Tibial nerve (tissue), 4 donors: ENCODE measurements at regions not wholly inside any gene's neighbourhood (a gene's known extent, or its start where the extent isn't known, plus 50 kb on each side); places are given as distances from the start of the nearest gene placed in this dataset.

Source experiments
- DNase-seq, 2 donors: peaks; one replicate each; pipeline ENCODE4 v3.0.0-alpha.2; 2019; ENCODE audit warnings: low spot score in 2 of 2
- H3K27ac ChIP-seq, 4 donors: fragments of 200-600 bp; sonication (generic) in 3 of 4; one replicate each; pipeline ENCODE4 v1.5.1; 2017 to 2019; ENCODE audit warnings: mild to moderate bottlenecking in 1 of 4
- H3K27me3 ChIP-seq, 2 donors: fragments of 200-600 bp; sonication (generic) in 1 of 2; one replicate each; pipeline versions ENCODE4 v1.5.1 to v1.6.0; 2017 to 2019
- H3K36me3 ChIP-seq, 3 donors: fragments of 200-600 bp; sonication (generic); one replicate each; pipeline ENCODE4 v1.5.1; 2018 to 2019
- H3K4me1 ChIP-seq, 4 donors: fragments of 200-600 bp; sonication (generic) in 3 of 4; one replicate each; pipeline ENCODE4 v1.5.1; 2017 to 2019
- H3K4me3 ChIP-seq, 4 donors: fragments of 200-600 bp; sonication (generic) in 3 of 4; one replicate each; pipeline ENCODE4 v1.5.1; 2017 to 2019; ENCODE audit warnings: mild to moderate bottlenecking in 1 of 4, moderate library complexity in 1 of 4
- H3K9me3 ChIP-seq, 4 donors: fragments of 200-600 bp; sonication (generic) in 3 of 4; one replicate each; pipeline ENCODE4 v1.5.1; 2017 to 2019
- CTCF ChIP-seq, 5 experiments: fragments of 200-600 bp in 3 of 5; fragments of 450-650 bp in 2 of 5; sonication (generic) in 3 of 5; IDR thresholded peaks; one replicate each; pipeline ENCODE4 v1.5.1; 2016 to 2019; ENCODE audit warnings: antibody characterized with exemption in 5 of 5, mild to moderate bottlenecking in 3 of 5, moderate library complexity in 2 of 5
- EP300 ChIP-seq, 2 donors: sonication (generic); formaldehyde crosslinking; IDR thresholded peaks; one replicate each; pipeline ENCODE4 v1.6.1; 2017; ENCODE audit warnings: antibody characterized with exemption in 2 of 2, mild to moderate bottlenecking in 1 of 2
- POLR2A ChIP-seq, 2 donors: fragments of 450-650 bp; IDR thresholded peaks; one replicate each; pipeline ENCODE4 v1.6.1; 2017; ENCODE audit warnings: antibody characterized with exemption in 2 of 2, mild to moderate bottlenecking in 2 of 2, moderate library complexity in 2 of 2
- WGBS, 2 donors: methylation state at CpG; one replicate each; pipeline ENCODE4 v1.1.5; 2018; 5-methylcytosine and 5-hydroxymethylcytosine counted together

- no peak for TF ChIP-seq POLR2A (IDR thresholded peaks at IDR 0.05)
- TF ChIP-seq EP300 (IDR thresholded peaks at IDR 0.05), result no peak
- no peak for TF ChIP-seq CTCF (IDR thresholded peaks at IDR 0.05)
- no peaks in the 10 kb centered on the region for H3K9me3 ChIP-seq
- no peaks in the 10 kb centered on the region for H3K4me1 ChIP-seq
- no peaks in the 10 kb centered on the region for H3K27me3 ChIP-seq
- no peak for DNase-seq
- 64 to 72% methylated on average over 1 of the region's 1 CpG for WGBS, 2 donors
- H3K4me3 ChIP-seq, result no peak overlapping the region
- H3K36me3 ChIP-seq, result no peaks in the 10 kb centered on the region
- no peak overlapping the region for H3K27ac ChIP-seq
Observed at GRCh38 chr1:42047508-42047880, 105.7 kb upstream of the GUCA2B start.

GRCh38 chr1:42046761-42047507 lies 106.3 kb upstream of the GUCA2B start:
- no peak for DNase-seq
- TF ChIP-seq CTCF (IDR thresholded peaks at IDR 0.05), result no peak
- TF ChIP-seq EP300 (IDR thresholded peaks at IDR 0.05), result no peak
- no peak for TF ChIP-seq POLR2A (IDR thresholded peaks at IDR 0.05)

GRCh38 chr1:42044346-42044745 lies 108.9 kb upstream of the GUCA2B start:
- no peaks in the 10 kb centered on the region for H3K27me3 ChIP-seq
- WGBS, 2 donors, result 92 to 96% methylated on average over 3 of the region's 3 CpGs
- H3K36me3 ChIP-seq, result no peaks in the 10 kb centered on the region
- DNase-seq, result no peak
- no peaks in the 10 kb centered on the region for H3K4me1 ChIP-seq
- no peak overlapping the region for H3K27ac ChIP-seq
- TF ChIP-seq CTCF (IDR thresholded peaks at IDR 0.05) (no peak), EP300 (IDR thresholded peaks at IDR 0.05) (no peak), POLR2A (IDR thresholded peaks at IDR 0.05) (no peak)
- H3K4me3 ChIP-seq, result no peak overlapping the region
- H3K9me3 ChIP-seq, result no peaks in the 10 kb centered on the region

More at GRCh38 chr1:42046761-42047507, 106.3 kb upstream of the GUCA2B start:
- 61 to 78% methylated on average over 4 of the region's 4 CpGs for WGBS, 2 donors
- Histone ChIP-seq H3K27ac (no peak overlapping the region), H3K9me3 (no peaks in the 10 kb centered on the region), H3K4me3 (no peak overlapping the region), H3K36me3 (no peaks in the 10 kb centered on the region), H3K27me3 (no peaks in the 10 kb centered on the region), H3K4me1 (no peaks in the 10 kb centered on the region)

GRCh38 chr1:42043811-42044210 lies 109.4 kb upstream of the GUCA2B start:
- Histone ChIP-seq H3K9me3 (no peaks in the 10 kb centered on the region), H3K27me3 (no peaks in the 10 kb centered on the region), H3K36me3 (no peaks in the 10 kb centered on the region), H3K4me3 (no peak overlapping the region), H3K4me1 (no peaks in the 10 kb centered on the region), H3K27ac (no peak overlapping the region)
- no peak for DNase-seq
- WGBS, 2 donors, result 71 to 73% methylated on average over 1 of the region's 1 CpG
- no peak for TF ChIP-seq EP300 (IDR thresholded peaks at IDR 0.05)
- TF ChIP-seq CTCF (IDR thresholded peaks at IDR 0.05), result no peak
- no peak for TF ChIP-seq POLR2A (IDR thresholded peaks at IDR 0.05)

- H3K36me3 ChIP-seq, result no peaks in the 10 kb centered on the region
- DNase-seq, result no peak
- 62 to 72% methylated on average over 2 of the region's 2 CpGs for WGBS, 2 donors
- no peak for TF ChIP-seq POLR2A (IDR thresholded peaks at IDR 0.05)
- no peak for TF ChIP-seq CTCF (IDR thresholded peaks at IDR 0.05)
- no peak for TF ChIP-seq EP300 (IDR thresholded peaks at IDR 0.05)
- no peaks in the 10 kb centered on the region for H3K27me3 ChIP-seq
- no peak overlapping the region for H3K27ac ChIP-seq
- H3K4me1 ChIP-seq, result no peaks in the 10 kb centered on the region
- H3K4me3 ChIP-seq, result no peak overlapping the region
- no peaks in the 10 kb centered on the region for H3K9me3 ChIP-seq
Observed at GRCh38 chr1:42043182-42043581, 110.0 kb upstream of the GUCA2B start.
